ENCODE measurements at regions not wholly inside any gene's neighbourhood (a gene's known extent, or its start where the extent isn't known, plus 50 kb on each side); places are given as distances from the start of the nearest gene placed in this dataset.

- no peak overlapping the region for H3K4me3 ChIP-seq (ENCODE audit: insufficient read depth, low read depth, low read length)
- no peaks in the 10 kb centered on the region for H3K27me3 ChIP-seq (ENCODE audit: control insufficient read depth, insufficient read depth, low read length, poor library complexity, severe bottlenecking)
- peaks cover 6% of the 10 kb centered on the region for H3K4me1 ChIP-seq (ENCODE audit: control insufficient read depth, insufficient read depth, low read length)
- no peaks in the 10 kb centered on the region for H3K36me3 ChIP-seq (ENCODE audit: control insufficient read depth, insufficient read depth, low read length)
- no peaks in the 10 kb centered on the region for H3K9me3 ChIP-seq (ENCODE audit: control insufficient read depth, low read length)
- H3K27ac ChIP-seq (ENCODE audit: insufficient read depth, low read depth, low read length, poor library complexity, severe bottlenecking) = no peak overlapping the region
Measured at GRCh38 chr4:59339631-59340030, 1860.5 kb upstream of the ADGRL3 start.

- no peak overlapping the region for H3K27ac ChIP-seq (ENCODE audit: insufficient read depth, low read depth, low read length, poor library complexity, severe bottlenecking)
- H3K4me1 ChIP-seq (ENCODE audit: control insufficient read depth, insufficient read depth, low read length) = peaks cover 6% of the 10 kb centered on the region
- no peak overlapping the region for H3K4me3 ChIP-seq (ENCODE audit: insufficient read depth, low read depth, low read length)
- no peaks in the 10 kb centered on the region for H3K36me3 ChIP-seq (ENCODE audit: control insufficient read depth, insufficient read depth, low read length)
- no peaks in the 10 kb centered on the region for H3K27me3 ChIP-seq (ENCODE audit: control insufficient read depth, insufficient read depth, low read length, poor library complexity, severe bottlenecking)
- no peaks in the 10 kb centered on the region for H3K9me3 ChIP-seq (ENCODE audit: control insufficient read depth, low read length)
Measured at GRCh38 chr4:59341506-59341905, 1858.6 kb upstream of the ADGRL3 start.

GRCh38 chr4:59348949-59349348, 1851.2 kb upstream of the ADGRL3 start:
- Histone ChIP-seq H3K9me3 (ENCODE audit: control insufficient read depth, low read length) (no peaks in the 10 kb centered on the region), H3K4me3 (ENCODE audit: insufficient read depth, low read depth, low read length) (no peak overlapping the region), H3K4me1 (ENCODE audit: control insufficient read depth, insufficient read depth, low read length) (no peaks in the 10 kb centered on the region), H3K27me3 (ENCODE audit: control insufficient read depth, insufficient read depth, low read length, poor library complexity, severe bottlenecking) (no peaks in the 10 kb centered on the region), H3K36me3 (ENCODE audit: control insufficient read depth, insufficient read depth, low read length) (no peaks in the 10 kb centered on the region), H3K27ac (ENCODE audit: insufficient read depth, low read depth, low read length, poor library complexity, severe bottlenecking) (no peak overlapping the region)

GRCh38 chr4:59369229-59369628, 1830.9 kb upstream of the ADGRL3 start:
- no peaks in the 10 kb centered on the region for H3K9me3 ChIP-seq (ENCODE audit: control insufficient read depth, low read length)

GRCh38 chr4:59374416-59374815, 1825.7 kb upstream of the ADGRL3 start:
- no peak overlapping the region for H3K27ac ChIP-seq (ENCODE audit: insufficient read depth, low read depth, low read length, poor library complexity, severe bottlenecking)
- H3K27me3 ChIP-seq (ENCODE audit: control insufficient read depth, insufficient read depth, low read length, poor library complexity, severe bottlenecking) = no peaks in the 10 kb centered on the region
- H3K4me1 ChIP-seq (ENCODE audit: control insufficient read depth, insufficient read depth, low read length) = no peaks in the 10 kb centered on the region
- no peak overlapping the region for H3K4me3 ChIP-seq (ENCODE audit: insufficient read depth, low read depth, low read length)
- 90 to 94% methylated on average over 3 of the region's 3 CpGs for WGBS, 2 experiments
- no peaks in the 10 kb centered on the region for H3K36me3 ChIP-seq (ENCODE audit: control insufficient read depth, insufficient read depth, low read length)
- no peaks in the 10 kb centered on the region for H3K9me3 ChIP-seq (ENCODE audit: control insufficient read depth, low read length)

More at GRCh38 chr4:59369229-59369628, 1830.9 kb upstream of the ADGRL3 start:
- H3K4me1 ChIP-seq (ENCODE audit: control insufficient read depth, insufficient read depth, low read length) = no peaks in the 10 kb centered on the region
- no peaks in the 10 kb centered on the region for H3K36me3 ChIP-seq (ENCODE audit: control insufficient read depth, insufficient read depth, low read length)
- H3K27ac ChIP-seq (ENCODE audit: insufficient read depth, low read depth, low read length, poor library complexity, severe bottlenecking) = no peak overlapping the region
- H3K4me3 ChIP-seq (ENCODE audit: insufficient read depth, low read depth, low read length) = no peak overlapping the region
- H3K27me3 ChIP-seq (ENCODE audit: control insufficient read depth, insufficient read depth, low read length, poor library complexity, severe bottlenecking) = no peaks in the 10 kb centered on the region

- 83 to 98% methylated on average over 2 of the region's 2 CpGs for WGBS, 2 experiments
Measured at GRCh38 chr4:59380841-59381366, 1819.2 kb upstream of the ADGRL3 start.

GRCh38 chr4:59381591-59381990, 1818.5 kb upstream of the ADGRL3 start:
- Histone ChIP-seq H3K27ac (ENCODE audit: insufficient read depth, low read depth, low read length, poor library complexity, severe bottlenecking) (no peak overlapping the region), H3K27me3 (ENCODE audit: control insufficient read depth, insufficient read depth, low read length, poor library complexity, severe bottlenecking) (no peaks in the 10 kb centered on the region), H3K36me3 (ENCODE audit: control insufficient read depth, insufficient read depth, low read length) (no peaks in the 10 kb centered on the region), H3K4me1 (ENCODE audit: control insufficient read depth, insufficient read depth, low read length) (no peaks in the 10 kb centered on the region), H3K4me3 (ENCODE audit: insufficient read depth, low read depth, low read length) (no peak overlapping the region), H3K9me3 (ENCODE audit: control insufficient read depth, low read length) (no peaks in the 10 kb centered on the region)
- WGBS, 2 experiments = 85 to 97% methylated on average over 1 to 2 of the region's 2 CpGs

More at GRCh38 chr4:59380841-59381366, 1819.2 kb upstream of the ADGRL3 start:
- H3K27ac ChIP-seq (ENCODE audit: insufficient read depth, low read depth, low read length, poor library complexity, severe bottlenecking) = no peak overlapping the region
- no peaks in the 10 kb centered on the region for H3K4me1 ChIP-seq (ENCODE audit: control insufficient read depth, insufficient read depth, low read length)
- no peaks in the 10 kb centered on the region for H3K9me3 ChIP-seq (ENCODE audit: control insufficient read depth, low read length)
- no peak overlapping the region for H3K4me3 ChIP-seq (ENCODE audit: insufficient read depth, low read depth, low read length)
- no peaks in the 10 kb centered on the region for H3K36me3 ChIP-seq (ENCODE audit: control insufficient read depth, insufficient read depth, low read length)
- no peaks in the 10 kb centered on the region for H3K27me3 ChIP-seq (ENCODE audit: control insufficient read depth, insufficient read depth, low read length, poor library complexity, severe bottlenecking)

GRCh38 chr4:59387759-59388758, 1812.1 kb upstream of the ADGRL3 start:
- no peak overlapping the region for H3K4me3 ChIP-seq (ENCODE audit: insufficient read depth, low read depth, low read length)
- no peaks in the 10 kb centered on the region for H3K9me3 ChIP-seq (ENCODE audit: control insufficient read depth, low read length)
- WGBS, 2 experiments = 94 to 95% methylated on average over 7 of the region's 7 CpGs
- no peak overlapping the region for H3K27ac ChIP-seq (ENCODE audit: insufficient read depth, low read depth, low read length, poor library complexity, severe bottlenecking)
- H3K4me1 ChIP-seq (ENCODE audit: control insufficient read depth, insufficient read depth, low read length) = no peaks in the 10 kb centered on the region
- H3K27me3 ChIP-seq (ENCODE audit: control insufficient read depth, insufficient read depth, low read length, poor library complexity, severe bottlenecking) = no peaks in the 10 kb centered on the region
- H3K36me3 ChIP-seq (ENCODE audit: control insufficient read depth, insufficient read depth, low read length) = no peaks in the 10 kb centered on the region

GRCh38 chr4:59393780-59394179, 1806.3 kb upstream of the ADGRL3 start:
- 92 to 94% methylated on average over 5 of the region's 5 CpGs for WGBS, 2 experiments
- Histone ChIP-seq H3K4me1 (ENCODE audit: control insufficient read depth, insufficient read depth, low read length) (no peaks in the 10 kb centered on the region), H3K9me3 (ENCODE audit: control insufficient read depth, low read length) (no peaks in the 10 kb centered on the region)

GRCh38 chr4:59400334-59400733, 1799.8 kb upstream of the ADGRL3 start:
- no peaks in the 10 kb centered on the region for H3K36me3 ChIP-seq (ENCODE audit: control insufficient read depth, insufficient read depth, low read length)
- H3K27me3 ChIP-seq (ENCODE audit: control insufficient read depth, insufficient read depth, low read length, poor library complexity, severe bottlenecking) = no peaks in the 10 kb centered on the region
- no peak overlapping the region for H3K27ac ChIP-seq (ENCODE audit: insufficient read depth, low read depth, low read length, poor library complexity, severe bottlenecking)
- H3K9me3 ChIP-seq (ENCODE audit: control insufficient read depth, low read length) = no peaks in the 10 kb centered on the region
- 98 to 99% methylated on average over 4 of the region's 4 CpGs for WGBS, 2 experiments
- H3K4me1 ChIP-seq (ENCODE audit: control insufficient read depth, insufficient read depth, low read length) = no peaks in the 10 kb centered on the region
- H3K4me3 ChIP-seq (ENCODE audit: insufficient read depth, low read depth, low read length) = no peak overlapping the region

More at GRCh38 chr4:59393780-59394179, 1806.3 kb upstream of the ADGRL3 start:
- Histone ChIP-seq H3K36me3 (ENCODE audit: control insufficient read depth, insufficient read depth, low read length) (no peaks in the 10 kb centered on the region), H3K27me3 (ENCODE audit: control insufficient read depth, insufficient read depth, low read length, poor library complexity, severe bottlenecking) (no peaks in the 10 kb centered on the region), H3K4me3 (ENCODE audit: insufficient read depth, low read depth, low read length) (no peak overlapping the region), H3K27ac (ENCODE audit: insufficient read depth, low read depth, low read length, poor library complexity, severe bottlenecking) (no peak overlapping the region)

Measured in ectodermal cell (in vitro differentiated cells).